Neural progenitor cell (in vitro differentiated cells): ENCODE measurements at regions not wholly inside any gene's neighbourhood (a gene's known extent, or its start where the extent isn't known, plus 50 kb on each side); places are given as distances from the start of the nearest gene placed in this dataset.

Source experiments
- EZH2 ChIP-seq: fragments of 200-600 bp; sonication (generic); IDR thresholded peaks from 2 replicates; pipeline ENCODE4 v1.6.1; 2017; ENCODE audit warnings: antibody characterized with exemption, mild to moderate bottlenecking, moderate library complexity
- TF ChIP-seq, protein P1 (sequence below): fragments of 200-600 bp; sonication (generic); IDR thresholded peaks from 2 replicates; pipeline ENCODE4 v1.5.1; 2017; ENCODE audit warnings: antibody characterized with exemption, mild to moderate bottlenecking

DNA sequence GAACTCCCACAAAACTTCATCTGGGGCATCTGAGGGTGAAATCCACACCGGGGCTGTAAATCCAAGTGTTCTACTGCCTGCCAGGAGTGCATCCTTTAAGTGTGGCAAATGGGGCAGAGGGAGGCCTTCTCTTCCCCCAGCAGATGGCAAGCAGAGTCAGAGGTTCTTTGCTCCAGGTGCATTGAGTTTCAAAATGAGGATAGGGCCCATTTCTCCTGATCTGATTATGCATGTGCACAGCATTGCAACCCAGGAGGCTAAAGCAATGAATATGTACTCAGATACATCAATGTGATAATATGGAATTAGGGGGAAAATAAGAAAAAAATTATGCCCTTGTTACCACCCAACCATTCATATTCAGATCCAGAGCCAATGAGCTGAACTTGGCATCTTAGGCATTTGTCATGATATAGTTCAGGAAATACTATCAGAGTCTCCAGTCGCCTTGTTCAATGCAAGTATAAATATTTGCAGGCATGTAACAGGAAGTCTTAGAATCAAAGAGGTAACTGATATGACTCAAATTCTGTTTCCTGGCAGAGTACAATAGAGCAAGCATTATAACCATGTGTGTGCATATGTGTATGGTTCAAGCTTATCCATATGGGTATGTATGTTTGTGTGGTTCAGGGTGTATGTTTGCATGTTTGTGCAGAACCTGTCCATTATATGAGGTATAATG lies 473.8 kb upstream of the PKN2 start:
- TF ChIP-seq, protein P1, sequence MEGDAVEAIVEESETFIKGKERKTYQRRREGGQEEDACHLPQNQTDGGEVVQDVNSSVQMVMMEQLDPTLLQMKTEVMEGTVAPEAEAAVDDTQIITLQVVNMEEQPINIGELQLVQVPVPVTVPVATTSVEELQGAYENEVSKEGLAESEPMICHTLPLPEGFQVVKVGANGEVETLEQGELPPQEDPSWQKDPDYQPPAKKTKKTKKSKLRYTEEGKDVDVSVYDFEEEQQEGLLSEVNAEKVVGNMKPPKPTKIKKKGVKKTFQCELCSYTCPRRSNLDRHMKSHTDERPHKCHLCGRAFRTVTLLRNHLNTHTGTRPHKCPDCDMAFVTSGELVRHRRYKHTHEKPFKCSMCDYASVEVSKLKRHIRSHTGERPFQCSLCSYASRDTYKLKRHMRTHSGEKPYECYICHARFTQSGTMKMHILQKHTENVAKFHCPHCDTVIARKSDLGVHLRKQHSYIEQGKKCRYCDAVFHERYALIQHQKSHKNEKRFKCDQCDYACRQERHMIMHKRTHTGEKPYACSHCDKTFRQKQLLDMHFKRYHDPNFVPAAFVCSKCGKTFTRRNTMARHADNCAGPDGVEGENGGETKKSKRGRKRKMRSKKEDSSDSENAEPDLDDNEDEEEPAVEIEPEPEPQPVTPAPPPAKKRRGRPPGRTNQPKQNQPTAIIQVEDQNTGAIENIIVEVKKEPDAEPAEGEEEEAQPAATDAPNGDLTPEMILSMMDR: no peak
- no peak for TF ChIP-seq EZH2
